ENCODE measurements at regions not wholly inside any gene's neighbourhood (a gene's known extent, or its start where the extent isn't known, plus 50 kb on each side); places are given as distances from the start of the nearest gene placed in this dataset.

DNA sequence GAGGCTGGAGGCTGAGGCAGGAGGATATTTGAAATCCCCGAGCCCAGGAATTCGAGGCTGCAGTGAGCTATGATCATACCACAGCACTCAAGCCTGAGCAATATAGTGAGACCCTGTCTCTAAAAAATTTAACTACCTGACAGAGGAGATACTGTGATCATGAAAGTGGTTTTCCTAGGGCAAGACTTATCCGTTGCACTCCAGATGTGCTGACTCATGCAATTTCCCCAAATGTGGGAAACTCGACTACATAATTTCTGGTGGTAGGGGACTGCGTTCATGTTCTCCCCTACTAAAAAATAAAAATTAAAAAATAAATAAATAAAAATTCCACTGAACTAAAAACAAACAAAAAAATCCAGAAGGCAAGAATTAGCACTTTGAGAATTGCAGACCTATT, 271.7 kb downstream of the SHQ1 start:
- no peaks in the 10 kb centered on the region for H3K9me3 ChIP-seq
- H3K4me1 ChIP-seq: peaks cover 7% of the 10 kb centered on the region
- TF ChIP-seq, protein P1, sequence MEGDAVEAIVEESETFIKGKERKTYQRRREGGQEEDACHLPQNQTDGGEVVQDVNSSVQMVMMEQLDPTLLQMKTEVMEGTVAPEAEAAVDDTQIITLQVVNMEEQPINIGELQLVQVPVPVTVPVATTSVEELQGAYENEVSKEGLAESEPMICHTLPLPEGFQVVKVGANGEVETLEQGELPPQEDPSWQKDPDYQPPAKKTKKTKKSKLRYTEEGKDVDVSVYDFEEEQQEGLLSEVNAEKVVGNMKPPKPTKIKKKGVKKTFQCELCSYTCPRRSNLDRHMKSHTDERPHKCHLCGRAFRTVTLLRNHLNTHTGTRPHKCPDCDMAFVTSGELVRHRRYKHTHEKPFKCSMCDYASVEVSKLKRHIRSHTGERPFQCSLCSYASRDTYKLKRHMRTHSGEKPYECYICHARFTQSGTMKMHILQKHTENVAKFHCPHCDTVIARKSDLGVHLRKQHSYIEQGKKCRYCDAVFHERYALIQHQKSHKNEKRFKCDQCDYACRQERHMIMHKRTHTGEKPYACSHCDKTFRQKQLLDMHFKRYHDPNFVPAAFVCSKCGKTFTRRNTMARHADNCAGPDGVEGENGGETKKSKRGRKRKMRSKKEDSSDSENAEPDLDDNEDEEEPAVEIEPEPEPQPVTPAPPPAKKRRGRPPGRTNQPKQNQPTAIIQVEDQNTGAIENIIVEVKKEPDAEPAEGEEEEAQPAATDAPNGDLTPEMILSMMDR (IDR thresholded peaks at IDR 0.05; ENCODE audit: low read depth, low read length): no peak
- DNase-seq: no peak
- no peaks in the 10 kb centered on the region for H3K36me3 ChIP-seq
- no peak overlapping the region for H3K4me3 ChIP-seq (ENCODE audit: low read depth, low read length)
- no peaks in the 10 kb centered on the region for H3K27me3 ChIP-seq

DNA sequence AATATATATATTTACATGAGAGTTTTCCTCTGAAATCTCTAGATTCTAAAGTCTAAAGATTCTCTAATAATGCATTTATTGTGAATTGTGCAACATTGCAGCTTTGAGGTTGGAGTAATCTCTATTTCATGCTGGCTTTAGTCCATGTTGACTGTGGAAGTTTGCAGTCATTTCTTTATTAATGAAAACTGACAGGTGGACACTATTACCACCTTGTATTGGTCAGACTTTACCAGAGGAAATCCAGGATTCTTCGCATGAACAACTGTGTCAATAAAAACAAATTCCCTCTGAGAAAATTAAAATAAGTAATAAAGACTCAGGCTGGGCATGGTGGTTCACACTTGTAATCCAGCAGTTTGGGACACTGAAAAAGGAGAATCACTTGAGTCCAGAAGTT, 274.1 kb downstream of the SHQ1 start:
- no peak for DNase-seq
- Histone ChIP-seq H3K4me3 (ENCODE audit: low read depth, low read length) (no peak overlapping the region), H3K27me3 (no peaks in the 10 kb centered on the region), H3K36me3 (no peaks in the 10 kb centered on the region), H3K9me3 (no peaks in the 10 kb centered on the region), H3K4me1 (peaks cover 22% of the 10 kb centered on the region)
- TF ChIP-seq, protein P1 (IDR thresholded peaks at IDR 0.05; ENCODE audit: low read depth, low read length): no peak

DNA sequence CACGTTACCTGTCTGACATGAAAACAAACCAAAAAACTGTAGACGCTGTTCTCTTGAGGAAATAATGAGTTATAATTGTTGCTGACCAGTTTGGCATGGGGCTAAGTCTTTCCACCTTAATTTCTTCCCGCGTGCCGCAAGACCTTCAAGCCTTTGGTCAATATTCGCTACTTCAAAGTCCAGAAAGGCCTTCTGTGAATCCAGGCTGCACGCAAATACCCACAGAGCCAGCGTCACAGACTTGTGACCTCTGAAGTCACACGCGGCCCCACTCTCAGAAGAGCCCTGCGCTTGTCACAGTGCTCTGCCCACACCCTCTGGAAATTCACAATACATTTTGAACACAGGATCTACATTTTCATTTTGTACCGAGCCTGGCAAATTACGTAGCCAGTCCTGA, 275.2 kb downstream of the SHQ1 start:
- TF ChIP-seq, protein P1 (IDR thresholded peaks at IDR 0.05; ENCODE audit: low read depth, low read length): no peak
- H3K9me3 ChIP-seq: no peaks in the 10 kb centered on the region
- DNase-seq: no peak
- no peaks in the 10 kb centered on the region for H3K36me3 ChIP-seq
- peaks cover 33% of the 10 kb centered on the region for H3K4me1 ChIP-seq
- H3K4me3 ChIP-seq (ENCODE audit: low read depth, low read length): no peak overlapping the region
- no peaks in the 10 kb centered on the region for H3K27me3 ChIP-seq

DNA sequence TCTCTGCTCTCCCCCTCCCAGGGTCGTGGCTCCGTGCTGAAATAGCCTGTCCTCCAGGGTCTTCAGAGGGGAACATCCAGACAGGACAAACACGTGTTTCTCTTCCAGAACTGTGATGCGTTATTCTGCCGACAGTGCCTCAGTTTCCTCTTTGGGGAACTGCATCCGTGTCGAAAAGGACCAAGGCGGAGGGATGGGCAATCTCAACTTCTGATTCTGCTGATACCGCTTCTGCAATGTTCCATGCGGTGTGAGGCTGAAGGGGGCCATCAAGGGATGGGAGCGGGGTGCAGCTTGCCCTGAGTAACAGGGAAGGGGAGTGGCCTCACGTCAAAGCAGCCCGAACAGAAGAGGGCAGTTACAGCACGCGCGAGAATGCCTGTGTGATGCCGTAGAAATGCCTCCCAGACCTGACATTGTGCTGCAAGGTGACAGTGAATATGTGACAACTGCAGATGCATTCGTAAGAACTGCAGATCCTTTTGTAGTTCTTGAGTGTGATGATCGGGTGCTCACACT, 275.7 kb downstream of the SHQ1 start:
- H3K9me3 ChIP-seq: no peaks in the 10 kb centered on the region
- H3K27me3 ChIP-seq: no peaks in the 10 kb centered on the region
- H3K36me3 ChIP-seq: no peaks in the 10 kb centered on the region
- H3K4me3 ChIP-seq (ENCODE audit: low read depth, low read length): no peak overlapping the region
- TF ChIP-seq, protein P1 (IDR thresholded peaks at IDR 0.05; ENCODE audit: low read depth, low read length): no peak
- no peak for DNase-seq
- peaks cover 34% of the 10 kb centered on the region for H3K4me1 ChIP-seq

DNA sequence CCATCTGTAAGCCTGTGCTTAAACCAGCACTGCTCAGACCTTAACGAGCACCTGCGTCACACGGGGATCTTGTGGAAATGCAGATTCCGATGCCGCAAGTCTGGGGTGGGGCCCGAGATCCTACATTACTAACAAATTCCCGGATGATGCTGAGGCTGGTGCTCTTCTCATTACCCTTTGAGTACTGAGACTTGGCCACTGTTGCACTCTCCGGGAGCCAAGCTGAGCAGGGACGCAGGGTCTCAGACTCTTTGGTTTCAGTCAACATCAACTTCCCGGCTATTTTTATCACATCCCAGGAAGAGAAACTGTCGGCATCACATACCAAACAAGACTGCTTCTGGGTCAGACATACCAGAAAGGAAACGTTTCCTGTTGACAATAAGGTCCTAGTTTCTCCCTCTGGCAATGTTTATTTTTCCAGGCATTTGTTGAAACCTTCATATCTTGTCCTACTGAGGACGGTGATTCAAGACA, 276.6 kb downstream of the SHQ1 start:
- Histone ChIP-seq H3K4me3 (ENCODE audit: low read depth, low read length) (no peak overlapping the region), H3K9me3 (no peaks in the 10 kb centered on the region), H3K4me1 (peaks cover 34% of the 10 kb centered on the region), H3K27me3 (no peaks in the 10 kb centered on the region), H3K36me3 (no peaks in the 10 kb centered on the region)
- TF ChIP-seq, protein P1 (IDR thresholded peaks at IDR 0.05; ENCODE audit: low read depth, low read length): no peak
- DNase-seq: no peak

DNA sequence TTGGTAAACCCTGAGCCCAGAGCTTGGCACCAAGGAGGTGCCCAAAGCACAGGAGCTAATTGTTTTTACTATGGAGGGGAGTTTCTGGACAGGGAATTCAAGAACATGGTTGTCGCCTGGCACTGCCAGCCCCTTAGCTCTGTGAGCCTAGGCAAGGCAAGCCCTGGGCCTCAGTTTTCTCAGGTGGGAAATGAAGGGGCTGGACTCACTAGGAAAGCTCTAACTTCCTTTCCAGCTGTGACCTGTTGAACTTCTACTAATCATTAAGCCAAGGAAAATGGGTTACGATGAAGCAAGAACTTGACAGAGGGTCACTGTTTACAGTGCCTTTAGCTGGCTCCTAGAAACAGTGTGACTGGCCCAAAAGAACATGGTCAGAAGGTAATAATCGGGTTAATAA, 277.2 kb downstream of the SHQ1 start:
- TF ChIP-seq, protein P1 (IDR thresholded peaks at IDR 0.05; ENCODE audit: low read depth, low read length): no peak
- Histone ChIP-seq H3K27me3 (no peaks in the 10 kb centered on the region), H3K4me3 (ENCODE audit: low read depth, low read length) (no peak overlapping the region), H3K9me3 (no peaks in the 10 kb centered on the region), H3K36me3 (no peaks in the 10 kb centered on the region), H3K4me1 (peaks cover 34% of the 10 kb centered on the region)
- DNase-seq: no peak

Measured in BE2C (cell line).